ENCODE measurements at regions not wholly inside any gene's neighbourhood (a gene's known extent, or its start where the extent isn't known, plus 50 kb on each side); places are given as distances from the start of the nearest gene placed in this dataset.

DNA sequence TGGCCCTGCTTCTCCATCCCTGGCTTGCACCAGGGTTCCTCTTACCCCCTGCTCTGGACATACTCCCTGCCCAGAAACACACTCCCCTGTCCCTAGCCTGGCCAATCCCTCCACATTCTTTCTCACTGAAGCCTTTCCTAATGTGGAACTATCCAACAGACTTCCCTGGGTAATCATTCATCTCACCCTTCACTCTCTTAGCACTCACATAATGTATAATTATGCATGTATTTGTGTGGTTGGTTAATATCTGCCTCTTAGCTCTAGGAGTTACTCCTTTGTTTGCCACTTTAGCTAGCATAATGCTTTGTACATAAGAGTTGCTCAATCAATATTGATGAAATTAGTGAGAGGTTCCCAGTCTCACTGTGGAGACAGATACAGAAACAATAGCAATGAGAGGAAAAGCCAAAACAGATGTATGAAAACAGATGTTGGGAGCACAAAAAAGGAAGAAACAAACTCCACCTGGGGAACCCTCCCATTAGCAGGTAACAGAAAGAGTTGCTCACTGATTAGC, 76.9 kb upstream of the WARS2 start:
- Histone ChIP-seq H3K4me1 (ENCODE audit: control insufficient read depth in 2 of 2, insufficient read depth in 1 of 2, low read depth in 1 of 2, low read length in 2 of 2) (no peaks in the 10 kb centered on the region), H3K36me3 (replicated peaks in 1 of 2; ENCODE audit: control insufficient read depth in 2 of 2, insufficient read depth in 2 of 2, low read length in 2 of 2) (no peaks in the 10 kb centered on the region), H3K9me3 (replicated peaks in 1 of 2; ENCODE audit: control insufficient read depth in 2 of 2, insufficient read depth in 1 of 2, low read depth in 1 of 2, low read length in 2 of 2) (no peaks in the 10 kb centered on the region), H4K91ac (ENCODE audit: low read depth, low read length, poor library complexity) (no peak overlapping the region), H2AFZ (ENCODE audit: low read length) (no peak overlapping the region), H3K14ac (ENCODE audit: low read length) (no peak overlapping the region), H3K4ac (ENCODE audit: low read length) (no peak overlapping the region), H2BK5ac (ENCODE audit: low read length) (no peak overlapping the region), H3K4me2 (ENCODE audit: insufficient read depth, low read length, poor library complexity, severe bottlenecking) (no peak overlapping the region), H3K18ac (ENCODE audit: low read length) (no peak overlapping the region), H3K4me3 (ENCODE audit: low read length in 2 of 2) (no peak overlapping the region), H3K9ac (ENCODE audit: low read depth, low read length, poor library complexity) (no peak overlapping the region), H2AK5ac (ENCODE audit: low read depth, low read length) (no peak overlapping the region), H2BK120ac (ENCODE audit: low read depth, low read length) (no peak overlapping the region), H2BK12ac (ENCODE audit: low read length) (no peak overlapping the region), H4K8ac (ENCODE audit: low read depth, low read length) (no peak overlapping the region), H3K23ac (ENCODE audit: low read depth, low read length, poor library complexity) (no peak overlapping the region), H3K79me1 (ENCODE audit: low read depth, low read length) (no peaks in the 10 kb centered on the region), H3K27ac (replicated peaks; ENCODE audit: low read length) (no peak overlapping the region), H2BK15ac (ENCODE audit: low read length) (no peak overlapping the region), H3K27me3 (ENCODE audit: control insufficient read depth in 3 of 3, insufficient read depth in 3 of 3, low read depth in 1 of 3, low read length in 3 of 3) (no peaks in the 10 kb centered on the region)
- DNase-seq (ENCODE audit: low spot score) = no peak

DNA sequence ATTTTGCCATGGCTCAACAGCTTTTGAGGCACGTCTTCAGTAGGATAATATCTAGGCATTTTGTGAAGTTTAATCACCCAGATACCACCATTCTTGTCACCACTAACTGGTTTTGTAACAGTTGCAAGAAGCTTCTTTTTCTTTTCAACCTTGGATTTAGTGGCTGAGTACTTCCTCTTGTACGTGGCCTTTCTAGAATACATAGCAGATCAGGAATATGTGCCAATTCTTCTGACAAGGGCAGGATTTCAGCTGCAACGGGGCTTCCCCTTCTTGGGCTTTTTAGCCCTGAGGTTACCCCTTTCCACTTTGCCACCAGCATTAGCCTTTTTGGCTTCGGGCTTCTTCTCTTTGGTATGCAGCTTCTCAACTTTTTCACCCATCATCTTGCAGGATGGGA, 79.3 kb upstream of the WARS2 start:
- no peak overlapping the region for H3K4me2 ChIP-seq (ENCODE audit: insufficient read depth, low read length, poor library complexity, severe bottlenecking)
- H4K8ac ChIP-seq (ENCODE audit: low read depth, low read length) = no peak overlapping the region
- H2BK15ac ChIP-seq (ENCODE audit: low read length) = no peak overlapping the region
- no peak overlapping the region for H3K18ac ChIP-seq (ENCODE audit: low read length)
- H2BK5ac ChIP-seq (ENCODE audit: low read length) = no peak overlapping the region
- no peak overlapping the region for H2AFZ ChIP-seq (ENCODE audit: low read length)
- no CpG with 5 or more reads among the region's 4 CpGs for WGBS, 2 donors (ENCODE audit: extremely low coverage in 2 of 2, insufficient read length in 2 of 2, insufficient replicate concordance in 1 of 2)
- H3K4ac ChIP-seq (ENCODE audit: low read length) = no peak overlapping the region
- no peak overlapping the region for H3K14ac ChIP-seq (ENCODE audit: low read length)
- H3K36me3 ChIP-seq (replicated peaks in 1 of 2; ENCODE audit: control insufficient read depth in 2 of 2, insufficient read depth in 2 of 2, low read length in 2 of 2) = no peaks in the 10 kb centered on the region
- H3K4me1 ChIP-seq (ENCODE audit: control insufficient read depth in 2 of 2, insufficient read depth in 1 of 2, low read depth in 1 of 2, low read length in 2 of 2) = no peaks in the 10 kb centered on the region
- H3K9ac ChIP-seq (ENCODE audit: low read depth, low read length, poor library complexity) = no peak overlapping the region
- H3K23ac ChIP-seq (ENCODE audit: low read depth, low read length, poor library complexity) = no peak overlapping the region
- H2AK5ac ChIP-seq (ENCODE audit: low read depth, low read length) = no peak overlapping the region
- no peak overlapping the region for H3K4me3 ChIP-seq (ENCODE audit: low read length in 2 of 2)
- no peak for DNase-seq (ENCODE audit: low spot score)
- no peak overlapping the region for H4K91ac ChIP-seq (ENCODE audit: low read depth, low read length, poor library complexity)
- H3K9me3 ChIP-seq (replicated peaks in 1 of 2; ENCODE audit: control insufficient read depth in 2 of 2, insufficient read depth in 1 of 2, low read depth in 1 of 2, low read length in 2 of 2) = no peaks in the 10 kb centered on the region
- H2BK120ac ChIP-seq (ENCODE audit: low read depth, low read length) = no peak overlapping the region
- H3K27me3 ChIP-seq (ENCODE audit: control insufficient read depth in 3 of 3, insufficient read depth in 3 of 3, low read depth in 1 of 3, low read length in 3 of 3) = no peaks in the 10 kb centered on the region
- H3K79me1 ChIP-seq (ENCODE audit: low read depth, low read length) = no peaks in the 10 kb centered on the region
- no peak overlapping the region for H3K27ac ChIP-seq (replicated peaks; ENCODE audit: low read length)
- H2BK12ac ChIP-seq (ENCODE audit: low read length) = no peak overlapping the region

DNA sequence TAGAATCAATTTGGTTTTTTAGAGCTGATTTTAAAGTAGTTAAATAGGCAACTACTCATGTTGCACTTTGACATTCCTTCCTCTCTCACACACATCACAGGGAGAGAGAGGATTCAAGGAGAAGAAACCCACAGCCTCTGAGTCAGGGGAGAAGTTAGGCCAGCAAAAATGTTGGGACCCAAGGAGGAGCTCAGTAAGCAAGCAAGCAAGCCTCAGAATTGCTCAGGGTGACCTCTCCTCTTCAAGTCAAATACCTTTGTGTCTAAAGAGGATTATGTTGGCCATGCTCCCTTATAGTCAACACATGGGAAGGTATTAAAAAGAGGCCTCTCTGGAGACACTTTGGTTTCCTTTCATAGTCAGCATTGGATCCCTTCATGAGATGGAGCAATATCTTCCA, 80.5 kb upstream of the WARS2 start:
- Histone ChIP-seq H3K4ac (ENCODE audit: low read length) (no peak overlapping the region), H3K27ac (replicated peaks; ENCODE audit: low read length) (no peak overlapping the region), H4K91ac (ENCODE audit: low read depth, low read length, poor library complexity) (no peak overlapping the region), H3K36me3 (replicated peaks in 1 of 2; ENCODE audit: control insufficient read depth in 2 of 2, insufficient read depth in 2 of 2, low read length in 2 of 2) (no peaks in the 10 kb centered on the region), H3K79me1 (ENCODE audit: low read depth, low read length) (no peaks in the 10 kb centered on the region), H3K4me3 (ENCODE audit: low read length in 2 of 2) (no peak overlapping the region), H3K27me3 (ENCODE audit: control insufficient read depth in 3 of 3, insufficient read depth in 3 of 3, low read depth in 1 of 3, low read length in 3 of 3) (no peaks in the 10 kb centered on the region), H2BK5ac (ENCODE audit: low read length) (no peak overlapping the region), H4K8ac (ENCODE audit: low read depth, low read length) (no peak overlapping the region), H3K18ac (ENCODE audit: low read length) (no peak overlapping the region), H2AK5ac (ENCODE audit: low read depth, low read length) (no peak overlapping the region), H3K4me2 (ENCODE audit: insufficient read depth, low read length, poor library complexity, severe bottlenecking) (no peak overlapping the region), H2BK15ac (ENCODE audit: low read length) (no peak overlapping the region), H2BK12ac (ENCODE audit: low read length) (no peak overlapping the region), H3K9me3 (replicated peaks in 1 of 2; ENCODE audit: control insufficient read depth in 2 of 2, insufficient read depth in 1 of 2, low read depth in 1 of 2, low read length in 2 of 2) (no peaks in the 10 kb centered on the region), H3K4me1 (ENCODE audit: control insufficient read depth in 2 of 2, insufficient read depth in 1 of 2, low read depth in 1 of 2, low read length in 2 of 2) (no peaks in the 10 kb centered on the region), H2AFZ (ENCODE audit: low read length) (no peak overlapping the region), H2BK120ac (ENCODE audit: low read depth, low read length) (no peak overlapping the region), H3K9ac (ENCODE audit: low read depth, low read length, poor library complexity) (no peak overlapping the region), H3K23ac (ENCODE audit: low read depth, low read length, poor library complexity) (no peak overlapping the region), H3K14ac (ENCODE audit: low read length) (no peak overlapping the region)
- no peak for DNase-seq (ENCODE audit: low spot score)

DNA sequence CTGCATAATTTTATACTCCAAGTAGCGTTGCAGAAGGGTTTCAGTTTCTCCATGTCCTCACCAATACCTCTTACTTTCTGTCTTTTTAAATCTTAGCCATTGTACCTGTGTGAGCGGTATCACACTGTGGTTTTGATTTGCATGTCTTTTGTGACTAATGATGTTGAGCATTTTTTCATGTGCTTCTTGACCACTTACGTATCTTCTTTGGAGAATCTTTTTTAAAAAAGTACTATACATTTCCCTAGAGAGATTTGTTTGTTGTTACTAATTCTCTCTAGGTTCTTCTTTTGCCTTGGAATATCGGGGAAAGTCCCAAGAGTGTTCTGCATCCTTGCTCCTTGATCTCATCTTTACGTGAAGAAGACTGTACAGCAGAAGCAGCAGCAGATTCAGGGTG, 81.8 kb upstream of the WARS2 start:
- Histone ChIP-seq H2BK5ac (ENCODE audit: low read length) (no peak overlapping the region), H3K23ac (ENCODE audit: low read depth, low read length, poor library complexity) (no peak overlapping the region), H3K4me1 (ENCODE audit: control insufficient read depth in 2 of 2, insufficient read depth in 1 of 2, low read depth in 1 of 2, low read length in 2 of 2) (peaks cover 5 to 6% of the 10 kb centered on the region in 2 donors), H2AFZ (ENCODE audit: low read length) (no peak overlapping the region), H3K27me3 (ENCODE audit: control insufficient read depth in 3 of 3, insufficient read depth in 3 of 3, low read depth in 1 of 3, low read length in 3 of 3) (no peaks in the 10 kb centered on the region), H2BK12ac (ENCODE audit: low read length) (no peak overlapping the region), H3K36me3 (replicated peaks in 1 of 2; ENCODE audit: control insufficient read depth in 2 of 2, insufficient read depth in 2 of 2, low read length in 2 of 2) (no peaks in the 10 kb centered on the region), H2BK120ac (ENCODE audit: low read depth, low read length) (no peak overlapping the region), H3K4me3 (ENCODE audit: low read length in 2 of 2) (no peak overlapping the region), H3K18ac (ENCODE audit: low read length) (no peak overlapping the region), H3K9ac (ENCODE audit: low read depth, low read length, poor library complexity) (no peak overlapping the region), H3K14ac (ENCODE audit: low read length) (no peak overlapping the region), H3K79me1 (ENCODE audit: low read depth, low read length) (no peaks in the 10 kb centered on the region), H3K4ac (ENCODE audit: low read length) (no peak overlapping the region), H3K4me2 (ENCODE audit: insufficient read depth, low read length, poor library complexity, severe bottlenecking) (no peak overlapping the region), H2AK5ac (ENCODE audit: low read depth, low read length) (no peak overlapping the region), H2BK15ac (ENCODE audit: low read length) (no peak overlapping the region), H4K8ac (ENCODE audit: low read depth, low read length) (no peak overlapping the region), H4K91ac (ENCODE audit: low read depth, low read length, poor library complexity) (no peak overlapping the region), H3K9me3 (replicated peaks in 1 of 2; ENCODE audit: control insufficient read depth in 2 of 2, insufficient read depth in 1 of 2, low read depth in 1 of 2, low read length in 2 of 2) (no peaks in the 10 kb centered on the region), H3K27ac (replicated peaks; ENCODE audit: low read length) (no peak overlapping the region)
- no peak for DNase-seq (ENCODE audit: low spot score)
- WGBS, 2 donors (ENCODE audit: extremely low coverage in 2 of 2, insufficient read length in 2 of 2, insufficient replicate concordance in 1 of 2) = no CpG with 5 or more reads among the region's 5 CpGs

Measured in neuronal stem cell (in vitro differentiated cells).